ENCODE measurements at regions not wholly inside any gene's neighbourhood (a gene's known extent, or its start where the extent isn't known, plus 50 kb on each side); places are given as distances from the start of the nearest gene placed in this dataset.

DNA sequence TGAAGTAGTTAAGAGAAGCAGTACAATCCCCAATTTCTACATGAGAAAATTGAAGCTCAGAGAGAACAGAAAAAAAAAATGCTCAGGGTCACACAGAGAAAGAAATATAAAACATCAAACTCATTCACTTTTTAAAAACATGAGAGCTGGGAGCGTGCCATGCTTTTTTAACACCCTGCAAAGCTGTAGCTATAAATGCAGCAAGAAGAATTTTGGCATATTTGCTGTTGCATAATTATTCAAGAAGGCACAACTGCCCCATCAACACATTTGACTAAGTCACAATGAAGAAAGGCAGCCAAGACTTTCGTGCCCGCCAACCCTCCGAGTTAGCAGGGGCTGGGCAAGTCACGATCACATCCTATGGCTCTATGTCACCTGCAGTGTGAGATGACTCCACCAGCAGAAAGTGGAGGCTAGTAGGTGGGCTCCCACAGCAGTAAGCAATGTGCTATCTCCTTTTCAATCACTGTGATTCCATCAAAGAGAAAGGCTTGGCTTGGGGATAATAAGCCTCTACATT is 214.8 kb downstream of the DHX15 start:
- POLR2A ChIA-PET: no interaction called here
- Mint-ChIP-seq H3K27me3 (ENCODE audit: low read depth) (peaks cover 89% of the 10 kb centered on the region), H3K9me3 (peaks cover 6% of the 10 kb centered on the region; the same call in 1 of the 2 replicates), H3K4me1 (no peaks in the 10 kb centered on the region), H3K4me3 (no peak overlapping the region), H3K27ac (no peak overlapping the region), H3K36me3 (no peaks in the 10 kb centered on the region)
- ATAC-seq: no peak
- no peak for DNase-seq (ENCODE audit: low spot score)
- CTCF ChIA-PET: interaction anchor here (1.4 kb wide), 1 partner anchor 20 kb away, joined by 3 read pairs; no protein-coding TSS in a partner anchor
- TF ChIP-seq, protein P1, sequence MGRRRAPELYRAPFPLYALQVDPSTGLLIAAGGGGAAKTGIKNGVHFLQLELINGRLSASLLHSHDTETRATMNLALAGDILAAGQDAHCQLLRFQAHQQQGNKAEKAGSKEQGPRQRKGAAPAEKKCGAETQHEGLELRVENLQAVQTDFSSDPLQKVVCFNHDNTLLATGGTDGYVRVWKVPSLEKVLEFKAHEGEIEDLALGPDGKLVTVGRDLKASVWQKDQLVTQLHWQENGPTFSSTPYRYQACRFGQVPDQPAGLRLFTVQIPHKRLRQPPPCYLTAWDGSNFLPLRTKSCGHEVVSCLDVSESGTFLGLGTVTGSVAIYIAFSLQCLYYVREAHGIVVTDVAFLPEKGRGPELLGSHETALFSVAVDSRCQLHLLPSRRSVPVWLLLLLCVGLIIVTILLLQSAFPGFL (CRISPR knock-in tag; IDR thresholded peaks at IDR 0.05; ENCODE audit: borderline replicate concordance): no peak
- no peak for TF ChIP-seq NR2C2 (CRISPR knock-in tag; IDR thresholded peaks at IDR 0.05)
- TF ChIP-seq ETV6 (CRISPR knock-in tag; IDR thresholded peaks at IDR 0.05): no peak
- TF ChIP-seq, protein P2, sequence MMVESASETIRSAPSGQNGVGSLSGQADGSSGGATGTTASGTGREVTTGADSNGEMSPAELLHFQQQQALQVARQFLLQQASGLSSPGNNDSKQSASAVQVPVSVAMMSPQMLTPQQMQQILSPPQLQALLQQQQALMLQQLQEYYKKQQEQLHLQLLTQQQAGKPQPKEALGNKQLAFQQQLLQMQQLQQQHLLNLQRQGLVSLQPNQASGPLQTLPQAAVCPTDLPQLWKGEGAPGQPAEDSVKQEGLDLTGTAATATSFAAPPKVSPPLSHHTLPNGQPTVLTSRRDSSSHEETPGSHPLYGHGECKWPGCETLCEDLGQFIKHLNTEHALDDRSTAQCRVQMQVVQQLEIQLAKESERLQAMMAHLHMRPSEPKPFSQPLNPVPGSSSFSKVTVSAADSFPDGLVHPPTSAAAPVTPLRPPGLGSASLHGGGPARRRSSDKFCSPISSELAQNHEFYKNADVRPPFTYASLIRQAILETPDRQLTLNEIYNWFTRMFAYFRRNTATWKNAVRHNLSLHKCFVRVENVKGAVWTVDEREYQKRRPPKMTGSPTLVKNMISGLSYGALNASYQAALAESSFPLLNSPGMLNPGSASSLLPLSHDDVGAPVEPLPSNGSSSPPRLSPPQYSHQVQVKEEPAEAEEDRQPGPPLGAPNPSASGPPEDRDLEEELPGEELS (CRISPR knock-in tag; IDR thresholded peaks at IDR 0.05): no peak
- TF ChIP-seq RORB (CRISPR knock-in tag; IDR thresholded peaks at IDR 0.05): no peak

- H3K9me3 Mint-ChIP-seq: peaks cover 6% of the 10 kb centered on the region; the same call in 1 of the 2 replicates
- CTCF ChIA-PET: interaction anchor here (1.4 kb wide), 1 partner anchor 19 kb away, joined by 3 read pairs; no protein-coding TSS in a partner anchor
- POLR2A ChIA-PET: no interaction called here
- TF ChIP-seq E2F5 (CRISPR knock-in tag; IDR thresholded peaks at IDR 0.05) (no peak), GABPB1 (CRISPR knock-in tag; IDR thresholded peaks at IDR 0.05) (no peak), TEAD1 (CRISPR knock-in tag; IDR thresholded peaks at IDR 0.05) (no peak)
- TF ChIP-seq, protein P3, sequence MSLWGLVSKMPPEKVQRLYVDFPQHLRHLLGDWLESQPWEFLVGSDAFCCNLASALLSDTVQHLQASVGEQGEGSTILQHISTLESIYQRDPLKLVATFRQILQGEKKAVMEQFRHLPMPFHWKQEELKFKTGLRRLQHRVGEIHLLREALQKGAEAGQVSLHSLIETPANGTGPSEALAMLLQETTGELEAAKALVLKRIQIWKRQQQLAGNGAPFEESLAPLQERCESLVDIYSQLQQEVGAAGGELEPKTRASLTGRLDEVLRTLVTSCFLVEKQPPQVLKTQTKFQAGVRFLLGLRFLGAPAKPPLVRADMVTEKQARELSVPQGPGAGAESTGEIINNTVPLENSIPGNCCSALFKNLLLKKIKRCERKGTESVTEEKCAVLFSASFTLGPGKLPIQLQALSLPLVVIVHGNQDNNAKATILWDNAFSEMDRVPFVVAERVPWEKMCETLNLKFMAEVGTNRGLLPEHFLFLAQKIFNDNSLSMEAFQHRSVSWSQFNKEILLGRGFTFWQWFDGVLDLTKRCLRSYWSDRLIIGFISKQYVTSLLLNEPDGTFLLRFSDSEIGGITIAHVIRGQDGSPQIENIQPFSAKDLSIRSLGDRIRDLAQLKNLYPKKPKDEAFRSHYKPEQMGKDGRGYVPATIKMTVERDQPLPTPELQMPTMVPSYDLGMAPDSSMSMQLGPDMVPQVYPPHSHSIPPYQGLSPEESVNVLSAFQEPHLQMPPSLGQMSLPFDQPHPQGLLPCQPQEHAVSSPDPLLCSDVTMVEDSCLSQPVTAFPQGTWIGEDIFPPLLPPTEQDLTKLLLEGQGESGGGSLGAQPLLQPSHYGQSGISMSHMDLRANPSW (CRISPR knock-in tag; conservative IDR thresholded peaks at IDR 0.05; ENCODE audit: low read depth): no peak
- 0 out of 2 replicates have a peak, but pooled peaks cover 3% of the 10 kb centered on the region for H3K4me1 Mint-ChIP-seq
- no peak overlapping the region for H3K27ac Mint-ChIP-seq
- H3K36me3 Mint-ChIP-seq: no peaks in the 10 kb centered on the region
- DNase-seq (ENCODE audit: low spot score): no peak
- ATAC-seq: no peak
- H3K4me3 Mint-ChIP-seq: no peak overlapping the region
- H3K27me3 Mint-ChIP-seq (ENCODE audit: low read depth): peaks cover 81% of the 10 kb centered on the region
These were observed 215.6 kb downstream of the DHX15 start for GRCh38 chr4:24368801-24369200.

DNA sequence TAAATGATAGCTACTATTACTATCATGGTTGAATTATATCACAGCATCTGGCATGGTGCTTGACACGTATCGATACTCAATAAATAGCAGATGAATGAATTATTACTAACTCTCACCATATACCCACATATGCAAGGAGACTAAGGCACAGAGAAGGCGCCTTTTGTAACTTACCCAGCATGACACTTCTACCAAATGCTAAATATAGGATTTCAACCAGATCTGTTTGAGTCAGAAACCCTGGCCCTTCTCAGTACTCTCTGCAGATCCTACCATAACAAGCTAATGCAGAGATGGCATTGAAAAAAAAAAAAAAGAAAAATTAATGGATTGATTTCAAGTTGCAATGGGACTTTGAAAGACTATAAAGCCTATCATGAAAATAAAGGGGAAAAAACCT is 219.5 kb downstream of the DHX15 start:
- no peak overlapping the region for H3K27ac Mint-ChIP-seq
- POLR2A ChIA-PET: no interaction called here
- H3K36me3 Mint-ChIP-seq: no peaks in the 10 kb centered on the region
- CTCF ChIA-PET: interaction anchor here (1.8 kb wide), 1 partner anchor 14 kb away, joined by 6 read pairs; no protein-coding TSS in a partner anchor
- no peaks in the 10 kb centered on the region for H3K9me3 Mint-ChIP-seq
- DNase-seq (ENCODE audit: low spot score) (no peak), ATAC-seq (no peak)
- 0 out of 2 replicates have a peak, but pooled peaks cover 3% of the 10 kb centered on the region for H3K4me1 Mint-ChIP-seq
- peaks cover 45% of the 10 kb centered on the region for H3K27me3 Mint-ChIP-seq (ENCODE audit: low read depth)
- H3K4me3 Mint-ChIP-seq: no peak overlapping the region
- no peak for TF ChIP-seq ZNF416 (CRISPR knock-in tag; IDR thresholded peaks at IDR 0.05)
- TF ChIP-seq ZNF396 (CRISPR knock-in tag; IDR thresholded peaks at IDR 0.05; ENCODE audit: borderline replicate concordance): no peak
- no peak for TF ChIP-seq FOXK1 (CRISPR knock-in tag; IDR thresholded peaks at IDR 0.05)
- TF ChIP-seq ELF4 (CRISPR knock-in tag; IDR thresholded peaks at IDR 0.05; ENCODE audit: low read depth): no peak
- no peak for TF ChIP-seq JAZF1 (CRISPR knock-in tag; IDR thresholded peaks at IDR 0.05)
- TF ChIP-seq TEAD1 (CRISPR knock-in tag; IDR thresholded peaks at IDR 0.05): no peak
- no peak for TF ChIP-seq MXD4 (CRISPR knock-in tag; IDR thresholded peaks at IDR 0.05; ENCODE audit: borderline replicate concordance)
- TF ChIP-seq, protein P4, sequence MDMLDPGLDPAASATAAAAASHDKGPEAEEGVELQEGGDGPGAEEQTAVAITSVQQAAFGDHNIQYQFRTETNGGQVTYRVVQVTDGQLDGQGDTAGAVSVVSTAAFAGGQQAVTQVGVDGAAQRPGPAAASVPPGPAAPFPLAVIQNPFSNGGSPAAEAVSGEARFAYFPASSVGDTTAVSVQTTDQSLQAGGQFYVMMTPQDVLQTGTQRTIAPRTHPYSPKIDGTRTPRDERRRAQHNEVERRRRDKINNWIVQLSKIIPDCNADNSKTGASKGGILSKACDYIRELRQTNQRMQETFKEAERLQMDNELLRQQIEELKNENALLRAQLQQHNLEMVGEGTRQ (CRISPR knock-in tag; IDR thresholded peaks at IDR 0.05): no peak
- TF ChIP-seq, protein P1 (CRISPR knock-in tag; IDR thresholded peaks at IDR 0.05; ENCODE audit: borderline replicate concordance): no peak
- TF ChIP-seq NFYB (CRISPR knock-in tag; conservative IDR thresholded peaks at IDR 0.05; ENCODE audit: low read depth): no peak
- TF ChIP-seq MAX (CRISPR knock-in tag; IDR thresholded peaks at IDR 0.05): no peak
- TF ChIP-seq, protein P3 (CRISPR knock-in tag; conservative IDR thresholded peaks at IDR 0.05; ENCODE audit: low read depth): no peak
- no peak for TF ChIP-seq TEAD4 (CRISPR knock-in tag; IDR thresholded peaks at IDR 0.05)
